ENCODE measurements at regions not wholly inside any gene's neighbourhood (a gene's known extent, or its start where the extent isn't known, plus 50 kb on each side); places are given as distances from the start of the nearest gene placed in this dataset.

DNA sequence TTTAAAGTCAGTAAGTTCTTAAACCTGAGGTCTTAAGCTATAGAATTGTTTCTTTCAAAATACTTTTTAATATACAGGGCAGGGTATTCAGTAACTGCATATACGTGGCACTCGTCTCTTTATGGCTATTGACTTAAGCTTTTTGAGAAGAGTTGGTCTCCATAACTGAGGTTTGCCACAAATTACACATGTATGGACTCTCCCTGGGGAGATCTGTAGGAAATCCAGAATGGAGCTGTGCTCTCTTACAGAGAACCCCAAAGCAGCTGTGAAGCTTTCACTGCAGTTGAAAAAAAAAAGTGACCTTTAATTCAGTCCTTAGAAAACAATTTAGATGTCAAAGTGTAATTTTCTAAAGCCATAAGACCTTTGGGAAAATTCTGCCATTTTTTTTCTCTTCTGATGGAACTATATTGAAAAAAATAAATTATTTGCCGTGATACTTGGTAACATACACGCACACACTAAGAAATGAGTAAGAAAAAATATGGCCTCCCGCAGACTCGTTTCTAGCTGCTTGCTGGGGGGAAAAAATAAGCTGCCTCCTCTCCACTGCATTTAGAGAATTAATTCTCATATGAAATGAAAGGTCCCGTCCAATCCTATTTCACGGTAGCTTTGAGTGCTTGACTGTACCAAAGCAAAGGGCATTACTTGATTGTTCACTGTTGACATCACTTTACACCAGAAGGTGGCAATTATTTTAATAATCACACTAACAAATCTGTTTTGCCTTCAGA lies 159.4 kb upstream of the TENM3 start:
- TF ChIP-seq, protein P1, sequence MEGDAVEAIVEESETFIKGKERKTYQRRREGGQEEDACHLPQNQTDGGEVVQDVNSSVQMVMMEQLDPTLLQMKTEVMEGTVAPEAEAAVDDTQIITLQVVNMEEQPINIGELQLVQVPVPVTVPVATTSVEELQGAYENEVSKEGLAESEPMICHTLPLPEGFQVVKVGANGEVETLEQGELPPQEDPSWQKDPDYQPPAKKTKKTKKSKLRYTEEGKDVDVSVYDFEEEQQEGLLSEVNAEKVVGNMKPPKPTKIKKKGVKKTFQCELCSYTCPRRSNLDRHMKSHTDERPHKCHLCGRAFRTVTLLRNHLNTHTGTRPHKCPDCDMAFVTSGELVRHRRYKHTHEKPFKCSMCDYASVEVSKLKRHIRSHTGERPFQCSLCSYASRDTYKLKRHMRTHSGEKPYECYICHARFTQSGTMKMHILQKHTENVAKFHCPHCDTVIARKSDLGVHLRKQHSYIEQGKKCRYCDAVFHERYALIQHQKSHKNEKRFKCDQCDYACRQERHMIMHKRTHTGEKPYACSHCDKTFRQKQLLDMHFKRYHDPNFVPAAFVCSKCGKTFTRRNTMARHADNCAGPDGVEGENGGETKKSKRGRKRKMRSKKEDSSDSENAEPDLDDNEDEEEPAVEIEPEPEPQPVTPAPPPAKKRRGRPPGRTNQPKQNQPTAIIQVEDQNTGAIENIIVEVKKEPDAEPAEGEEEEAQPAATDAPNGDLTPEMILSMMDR (conservative IDR thresholded peaks at IDR 0.05; ENCODE audit: low read depth, low read length): no peak
- TF ChIP-seq EZH2 (IDR thresholded peaks at IDR 0.05; ENCODE audit: borderline replicate concordance, low read depth, low read length, poor library complexity, severe bottlenecking): no peak
